HG03558 (cell line): ENCODE measurements at regions not wholly inside any gene's neighbourhood (a gene's known extent, or its start where the extent isn't known, plus 50 kb on each side); places are given as distances from the start of the nearest gene placed in this dataset.

Source experiments
- ATAC-seq: cut with Tn5 transposase; IDR thresholded peaks from one replicate; pipeline ENCODE4 v1.9.1; 2021; ENCODE audit warnings: moderate number of reproducible peaks; ENCODE audit not compliant: unreplicated experiment; ENCODE audit errors: extremely low read depth

GRCh38 chr14:71834284-71835204 is 97.7 kb upstream of the RGS6 start:
- ATAC-seq = no peak

- no peak for ATAC-seq
Observed at GRCh38 chr14:71852181-71852580, 80.0 kb upstream of the RGS6 start.

DNA sequence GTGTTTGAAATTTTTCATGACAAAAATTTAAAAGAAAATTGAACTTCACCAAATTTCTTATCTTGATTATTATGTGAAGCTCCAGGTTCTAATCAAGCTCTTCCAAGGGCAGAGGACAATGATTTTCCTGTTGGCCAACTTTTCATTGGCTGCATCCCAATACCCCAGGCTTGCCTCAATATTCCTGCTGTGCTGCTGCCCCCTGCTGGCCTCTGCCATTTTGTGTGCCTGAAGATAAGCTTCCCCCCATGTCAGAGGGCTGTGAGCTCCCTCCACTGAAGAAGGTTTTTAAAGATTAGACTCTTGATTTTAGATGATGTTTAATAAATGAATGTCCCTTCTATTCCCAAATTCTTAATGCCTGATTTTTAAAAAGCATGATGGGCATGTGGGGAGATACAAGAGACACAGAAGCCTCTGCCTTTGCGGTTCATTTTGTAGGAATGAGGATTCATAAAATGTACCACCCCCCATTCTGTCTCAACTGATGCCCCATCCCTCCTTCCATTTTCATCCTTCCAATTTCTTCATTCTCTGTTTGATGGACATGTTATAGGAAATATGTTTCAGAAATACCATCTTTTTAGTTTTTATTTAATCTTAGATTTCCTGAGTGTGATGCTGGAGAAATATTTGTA is 76.7 kb upstream of the RGS6 start:
- ATAC-seq = no peak

DNA sequence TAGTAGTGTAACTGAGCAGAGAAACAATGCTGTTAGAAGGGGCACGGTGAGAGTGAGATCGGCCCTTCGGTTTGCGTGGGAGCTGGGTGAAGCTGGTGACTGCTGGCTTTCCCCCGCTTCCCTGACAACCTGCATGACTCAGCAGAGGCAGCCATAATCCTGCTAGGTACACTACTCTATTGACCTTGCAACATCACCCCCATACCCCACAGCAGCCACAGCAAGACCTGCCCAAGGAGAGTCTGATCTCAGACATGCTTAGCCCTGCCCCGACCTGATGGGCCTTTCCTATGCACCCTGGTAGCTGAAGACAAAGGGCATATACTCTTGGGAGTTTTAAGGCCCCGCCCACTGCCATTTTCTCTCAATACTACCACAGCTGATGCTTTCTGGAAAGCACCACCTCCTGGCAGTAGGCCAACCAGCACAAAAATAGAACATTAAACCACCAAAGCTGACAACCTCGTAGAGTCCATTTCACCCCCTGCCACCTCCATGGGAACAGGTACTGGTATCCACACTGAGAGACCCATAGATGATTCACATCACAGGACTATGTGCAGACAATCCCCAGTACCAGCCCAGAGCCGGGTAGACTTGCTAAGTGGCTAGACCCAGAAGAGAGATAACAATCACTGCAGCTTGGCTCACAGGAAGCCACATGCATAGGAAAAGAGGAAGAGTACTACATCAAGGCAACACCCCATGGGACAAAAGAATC is 75.9 kb upstream of the RGS6 start:
- no peak for ATAC-seq

DNA sequence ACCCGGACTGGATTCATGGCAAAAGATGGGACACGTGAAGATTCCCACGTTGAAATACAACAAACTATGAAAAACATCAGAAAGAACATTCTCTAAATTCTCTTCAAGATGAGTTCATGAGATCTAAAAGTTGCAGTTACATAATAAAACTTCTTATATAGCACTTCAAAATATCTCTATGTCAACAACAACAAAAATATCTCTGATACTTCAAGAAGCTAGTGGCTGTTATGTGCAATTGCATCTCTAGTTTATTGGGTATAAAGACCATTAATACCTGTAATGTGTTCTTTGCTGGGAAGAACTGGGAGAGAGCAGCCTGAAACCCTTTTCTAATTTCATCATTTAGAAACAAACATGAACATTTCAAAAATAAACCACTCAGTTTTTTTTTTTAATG is 69.2 kb upstream of the RGS6 start:
- no peak for ATAC-seq

- ATAC-seq = no peak
Observed at GRCh38 chr14:71863766-71864165, 68.5 kb upstream of the RGS6 start.
